Mesenchymal stem cell (in vitro differentiated cells and primary cell): ENCODE measurements at regions not wholly inside any gene's neighbourhood (a gene's known extent, or its start where the extent isn't known, plus 50 kb on each side); places are given as distances from the start of the nearest gene placed in this dataset.

Source experiments
- DNase-seq: peaks from one replicate; pipeline ENCODE4 v3.0.0-alpha.2; 2013
- H2AFZ ChIP-seq: one replicate; pipeline ENCODE4 v1.6.1; 2013; ENCODE audit warnings: low read depth, mild to moderate bottlenecking, control low read depth, inconsistent platforms, low read length, moderate library complexity
- H2AK5ac ChIP-seq: 2 replicates; pipeline ENCODE4 v1.6.1; 2013; ENCODE audit warnings: low read length, moderate library complexity, mild to moderate bottlenecking, inconsistent platforms; ENCODE audit not compliant: severe bottlenecking
- H2BK120ac ChIP-seq: one replicate; pipeline ENCODE4 v1.6.1; 2013; ENCODE audit warnings: low read depth, mild to moderate bottlenecking, inconsistent platforms, low read length, moderate library complexity
- H2BK12ac ChIP-seq, 2 experiments: one replicate each; pipeline ENCODE4 v1.6.1; 2013; ENCODE audit warnings: inconsistent platforms in 2 of 2, low read length in 2 of 2, mild to moderate bottlenecking in 2 of 2, moderate library complexity in 2 of 2, control low read depth in 1 of 2
- H2BK15ac ChIP-seq: one replicate; pipeline ENCODE4 v1.6.1; 2013; ENCODE audit warnings: mild to moderate bottlenecking, low read depth, inconsistent platforms; ENCODE audit not compliant: poor library complexity, severe bottlenecking
- H2BK5ac ChIP-seq: 2 replicates; pipeline ENCODE4 v1.6.1; 2013; ENCODE audit warnings: low read depth, mild to moderate bottlenecking, low read length, control low read depth, inconsistent platforms; ENCODE audit not compliant: poor library complexity, severe bottlenecking
- H3K14ac ChIP-seq, 2 experiments: one replicate each; pipeline ENCODE4 v1.6.1; 2013; ENCODE audit warnings: inconsistent platforms in 2 of 2, low read length in 2 of 2, control low read depth in 1 of 2, mild to moderate bottlenecking in 1 of 2, moderate library complexity in 1 of 2
- H3K18ac ChIP-seq, 2 experiments: one replicate each; pipeline ENCODE4 v1.6.1; 2013; ENCODE audit warnings: inconsistent platforms in 2 of 2, low read length in 2 of 2, control low read depth in 1 of 2, low read depth in 1 of 2, mild to moderate bottlenecking in 1 of 2
- H3K23ac ChIP-seq, 2 experiments: one replicate each; pipeline ENCODE4 v1.6.1; 2013; ENCODE audit warnings: inconsistent platforms in 2 of 2, low read length in 2 of 2, mild to moderate bottlenecking in 2 of 2, moderate library complexity in 2 of 2, control low read depth in 1 of 2
- H3K27ac ChIP-seq: 2 replicates; pipeline ENCODE4 v1.5.1; 2013; ENCODE audit warnings: mild to moderate bottlenecking, moderate library complexity, low read length, control low read depth, inconsistent platforms; ENCODE audit not compliant: poor library complexity, severe bottlenecking
- H3K27me3 ChIP-seq, 2 experiments: 2 replicates each; pipeline versions ENCODE4 v1.6.1 to v1.7.0; 2013; ENCODE audit warnings: low read length in 2 of 2, mild to moderate bottlenecking in 2 of 2, moderate library complexity in 2 of 2, control low read depth in 1 of 2, inconsistent platforms in 1 of 2; ENCODE audit not compliant: control insufficient read depth in 1 of 2, insufficient read depth in 1 of 2
- H3K36me3 ChIP-seq, 2 experiments: 2 replicates each; pipeline versions ENCODE4 v1.6.1 to v1.7.0; 2013; ENCODE audit warnings: low read length in 2 of 2, control low read depth in 1 of 2, inconsistent platforms in 1 of 2, low read depth in 1 of 2, mild to moderate bottlenecking in 1 of 2; ENCODE audit not compliant: insufficient read depth in 2 of 2, control insufficient read depth in 1 of 2
- H3K4ac ChIP-seq, 2 experiments: one replicate each; pipeline ENCODE4 v1.6.1; 2013; ENCODE audit warnings: inconsistent platforms in 2 of 2, low read length in 2 of 2, mild to moderate bottlenecking in 2 of 2, moderate library complexity in 2 of 2, control low read depth in 1 of 2, low read depth in 1 of 2
- H3K4me1 ChIP-seq: 2 replicates; pipeline ENCODE4 v1.6.1; 2013; ENCODE audit warnings: low read depth, low read length, control low read depth; ENCODE audit not compliant: control insufficient read depth, insufficient read depth
- H3K4me2 ChIP-seq: 2 replicates; pipeline ENCODE4 v1.6.1; 2013; ENCODE audit warnings: low read length, mild to moderate bottlenecking, inconsistent platforms; ENCODE audit not compliant: poor library complexity, severe bottlenecking
- H3K4me3 ChIP-seq, 2 experiments: 2 replicates each; pipeline versions ENCODE4 v1.5.1 to v1.7.0; 2013; ENCODE audit warnings: low read length in 2 of 2, mild to moderate bottlenecking in 2 of 2, control low read depth in 1 of 2, low read depth in 1 of 2; ENCODE audit not compliant: insufficient read depth in 1 of 2
- H3K79me1 ChIP-seq: replicated peaks from 2 replicates; pipeline ENCODE4 v1.6.1; 2013; ENCODE audit warnings: mild to moderate bottlenecking, control low read depth, low read length, inconsistent platforms; ENCODE audit not compliant: poor library complexity, severe bottlenecking
- H3K9ac ChIP-seq: 2 replicates; pipeline ENCODE4 v1.7.0; 2013; ENCODE audit warnings: mild to moderate bottlenecking, low read length, moderate library complexity
- H3K9me3 ChIP-seq: 2 replicates; pipeline ENCODE4 v1.7.0; 2013; ENCODE audit warnings: mild to moderate bottlenecking, low read length; ENCODE audit not compliant: control insufficient read depth
- H4K8ac ChIP-seq: one replicate; pipeline ENCODE4 v1.6.1; 2013; ENCODE audit warnings: inconsistent platforms, mild to moderate bottlenecking, low read length, moderate library complexity
- H4K91ac ChIP-seq: one replicate; pipeline ENCODE4 v1.6.1; 2013; ENCODE audit warnings: mild to moderate bottlenecking, low read length, inconsistent platforms
- WGBS: methylation state at CpG from one replicate; pipeline ENCODE4 v1.1.7; 2013; ENCODE audit warnings: mixed read lengths; 5-methylcytosine and 5-hydroxymethylcytosine counted together

GRCh38 chr4:144816668-144817067 lies 170.7 kb downstream of the HHIP start:
- H3K4me3 ChIP-seq, result no peak overlapping the region
- no peak overlapping the region for H3K9ac ChIP-seq
- no peak overlapping the region for H2BK15ac ChIP-seq
- H2BK12ac ChIP-seq, result no peak overlapping the region
- no peak overlapping the region for H2AK5ac ChIP-seq
- H3K23ac ChIP-seq, result no peak overlapping the region
- no peak overlapping the region for H2BK120ac ChIP-seq
- peaks cover 0 to 27% of the 10 kb centered on the region in 2 experiments for H3K27me3 ChIP-seq
- no peak overlapping the region for H4K91ac ChIP-seq
- no peaks in the 10 kb centered on the region for H3K79me1 ChIP-seq
- H3K4ac ChIP-seq, result no peak overlapping the region
- no peaks in the 10 kb centered on the region for H3K36me3 ChIP-seq
- no peak overlapping the region for H3K27ac ChIP-seq
- no peak overlapping the region for H3K14ac ChIP-seq
- H3K4me1 ChIP-seq, result no peaks in the 10 kb centered on the region
- H3K9me3 ChIP-seq, result no peaks in the 10 kb centered on the region
- no peak overlapping the region for H3K18ac ChIP-seq
- no peak overlapping the region for H3K4me2 ChIP-seq
- no peak overlapping the region for H2BK5ac ChIP-seq
- no peak for DNase-seq
- no peak overlapping the region for H2AFZ ChIP-seq
- no peak overlapping the region for H4K8ac ChIP-seq

- DNase-seq, result no peak
- no peak overlapping the region for H3K14ac ChIP-seq
These were observed 171.1 kb downstream of the HHIP start for GRCh38 chr4:144817081-144817480.

GRCh38 chr4:144818136-144818535 lies 172.2 kb downstream of the HHIP start:
- no peak overlapping the region for H4K8ac ChIP-seq
- H3K23ac ChIP-seq, result no peak overlapping the region
- H3K14ac ChIP-seq, result no peak overlapping the region
- H3K4me3 ChIP-seq, result no peak overlapping the region
- 95% methylated on average over 2 of the region's 3 CpGs for WGBS
- no peak overlapping the region for H3K4ac ChIP-seq
- no peak overlapping the region for H3K27ac ChIP-seq
- no peak overlapping the region for H2BK5ac ChIP-seq
- no peaks in the 10 kb centered on the region for H3K9me3 ChIP-seq
- no peak overlapping the region for H2AFZ ChIP-seq
- H3K9ac ChIP-seq, result no peak overlapping the region
- no peaks in the 10 kb centered on the region for H3K36me3 ChIP-seq
- H2BK120ac ChIP-seq, result no peak overlapping the region
- no peak overlapping the region for H3K18ac ChIP-seq
- no peak overlapping the region for H3K4me2 ChIP-seq
- no peak overlapping the region for H2BK12ac ChIP-seq
- no peaks in the 10 kb centered on the region for H3K4me1 ChIP-seq
- H4K91ac ChIP-seq, result no peak overlapping the region
- H3K27me3 ChIP-seq, result peaks cover 0 to 27% of the 10 kb centered on the region in 2 experiments
- H3K79me1 ChIP-seq, result no peaks in the 10 kb centered on the region
- no peak overlapping the region for H2BK15ac ChIP-seq
- no peak for DNase-seq
- H2AK5ac ChIP-seq, result no peak overlapping the region

More at GRCh38 chr4:144817081-144817480, 171.1 kb downstream of the HHIP start:
- H2AK5ac ChIP-seq, result no peak overlapping the region
- H3K4me1 ChIP-seq, result no peaks in the 10 kb centered on the region
- H3K9me3 ChIP-seq, result no peaks in the 10 kb centered on the region
- H3K27ac ChIP-seq, result no peak overlapping the region
- no peak overlapping the region for H2BK15ac ChIP-seq
- no peak overlapping the region for H3K4me3 ChIP-seq
- no peak overlapping the region for H3K23ac ChIP-seq
- no peak overlapping the region for H3K9ac ChIP-seq
- H4K91ac ChIP-seq, result no peak overlapping the region
- no peak overlapping the region for H2BK120ac ChIP-seq
- H3K4me2 ChIP-seq, result no peak overlapping the region
- H3K27me3 ChIP-seq, result peaks cover 0 to 27% of the 10 kb centered on the region in 2 experiments
- H2BK5ac ChIP-seq, result no peak overlapping the region
- no peak overlapping the region for H4K8ac ChIP-seq
- H3K79me1 ChIP-seq, result no peaks in the 10 kb centered on the region
- no peak overlapping the region for H3K4ac ChIP-seq
- H2BK12ac ChIP-seq, result no peak overlapping the region
- no peaks in the 10 kb centered on the region for H3K36me3 ChIP-seq
- H2AFZ ChIP-seq, result no peak overlapping the region
- H3K18ac ChIP-seq, result no peak overlapping the region

- Histone ChIP-seq H2BK5ac (no peak overlapping the region), H2AK5ac (no peak overlapping the region), H3K18ac (no peak overlapping the region), H2BK12ac (no peak overlapping the region), H3K4ac (no peak overlapping the region), H3K36me3 (no peaks in the 10 kb centered on the region), H4K91ac (no peak overlapping the region), H3K9ac (no peak overlapping the region), H2AFZ (no peak overlapping the region), H4K8ac (no peak overlapping the region), H2BK15ac (no peak overlapping the region), H3K27ac (peak overlapping the region; percentile 4), H3K79me1 (no peaks in the 10 kb centered on the region), H3K14ac (no peak overlapping the region), H3K23ac (no peak overlapping the region), H3K4me2 (no peak overlapping the region), H3K4me1 (no peaks in the 10 kb centered on the region), H3K9me3 (no peaks in the 10 kb centered on the region), H3K27me3 (peaks cover 0 to 27% of the 10 kb centered on the region in 2 experiments), H3K4me3 (no peak overlapping the region), H2BK120ac (no peak overlapping the region)
- DNase-seq, result no peak
- 78% methylated on average over 3 of the region's 3 CpGs for WGBS
These were observed 173.6 kb downstream of the HHIP start for GRCh38 chr4:144819591-144819990.
